22Rv1 (cell line): ENCODE measurements at regions not wholly inside any gene's neighbourhood (a gene's known extent, or its start where the extent isn't known, plus 50 kb on each side); places are given as distances from the start of the nearest gene placed in this dataset.

ENCODE experiments used
- H3K27ac ChIP-seq: fragments of 450-650 bp; 2 replicates; pipeline ENCODE4 v1.5.1; 2017
- CTCF ChIP-seq: fragments of 450-650 bp; IDR thresholded peaks from 2 replicates; pipeline ENCODE4 v1.5.1; 2017; ENCODE audit warnings: mild to moderate bottlenecking
- ZFX ChIP-seq: fragments of 450-650 bp; IDR thresholded peaks from 2 replicates; pipeline ENCODE4 v1.6.1; 2017; ENCODE audit warnings: antibody characterized with exemption, borderline replicate concordance

- TF ChIP-seq ZFX (no peak), CTCF (no peak)
- no peak overlapping the region for H3K27ac ChIP-seq
These were observed 329.9 kb upstream of the PROX1 start for GRCh38 chr1:213657879-213658278.

- no peak overlapping the region for H3K27ac ChIP-seq
- TF ChIP-seq CTCF = no peak
- no peak for TF ChIP-seq ZFX
These were observed 329.3 kb upstream of the PROX1 start for GRCh38 chr1:213658457-213658856.

GRCh38 chr1:213659580-213660547, 327.9 kb upstream of the PROX1 start:
- no peak for TF ChIP-seq ZFX
- TF ChIP-seq CTCF = no peak

GRCh38 chr1:213661302-213661701, 326.5 kb upstream of the PROX1 start:
- TF ChIP-seq CTCF (no peak), ZFX (no peak)

More at GRCh38 chr1:213659580-213660547, 327.9 kb upstream of the PROX1 start:
- H3K27ac ChIP-seq = no peak overlapping the region

GRCh38 chr1:213666113-213666512, 321.7 kb upstream of the PROX1 start:
- no peak overlapping the region for H3K27ac ChIP-seq
- no peak for TF ChIP-seq ZFX
- no peak for TF ChIP-seq CTCF

More at GRCh38 chr1:213661302-213661701, 326.5 kb upstream of the PROX1 start:
- H3K27ac ChIP-seq = no peak overlapping the region

GRCh38 chr1:213666922-213667321, 320.9 kb upstream of the PROX1 start:
- TF ChIP-seq CTCF (no peak), ZFX (no peak)
- H3K27ac ChIP-seq = no peak overlapping the region

- no peak overlapping the region for H3K27ac ChIP-seq
- TF ChIP-seq CTCF = no peak
These were observed 318.3 kb upstream of the PROX1 start for GRCh38 chr1:213669512-213669911.
